SK-N-SH (cell line): ENCODE measurements at regions not wholly inside any gene's neighbourhood (a gene's known extent, or its start where the extent isn't known, plus 50 kb on each side); places are given as distances from the start of the nearest gene placed in this dataset.

Source experiments
- CTCF ChIP-seq: fragments of 200-600 bp; sonication (generic); IDR thresholded peaks from 2 replicates; pipeline ENCODE4 v1.6.1; 2017; ENCODE audit warnings: antibody characterized with exemption, mild to moderate bottlenecking, moderate library complexity
- EP300 ChIP-seq, 2 experiments: IDR thresholded peaks; 2 replicates each; pipeline versions ENCODE4 v1.4.0 to v1.6.1; 2012; ENCODE audit warnings: borderline replicate concordance in 1 of 2, low read depth in 1 of 2, low read length in 1 of 2
- FOXJ3 ChIP-seq: sonication (generic); formaldehyde crosslinking; IDR thresholded peaks from 2 replicates; pipeline ENCODE4 v1.5.1; 2020; ENCODE audit warnings: mild to moderate bottlenecking, missing genetic modification reagents
- NRF1 ChIP-seq: IDR thresholded peaks from 2 replicates; pipeline ENCODE4 v1.6.1; 2012; ENCODE audit warnings: low read depth, mild to moderate bottlenecking, low read length
- POLR2AphosphoS5 ChIP-seq: IDR thresholded peaks from 2 replicates; pipeline ENCODE4 v1.6.1; 2012; ENCODE audit warnings: low read depth, low read length
- RAD21 ChIP-seq: IDR thresholded peaks from 2 replicates; pipeline ENCODE4 v1.6.1; 2012; ENCODE audit warnings: mild to moderate bottlenecking, low read length
- RFX5 ChIP-seq: IDR thresholded peaks from 2 replicates; pipeline ENCODE4 v1.6.1; 2012; ENCODE audit warnings: mild to moderate bottlenecking, improper control_type of control experiment, low read length
- SMC3 ChIP-seq: IDR thresholded peaks from 2 replicates; pipeline ENCODE4 v1.6.1; 2012; ENCODE audit warnings: low read depth, low read length, improper control_type of control experiment
- TAF1 ChIP-seq: IDR thresholded peaks from 2 replicates; pipeline ENCODE4 v1.6.1; 2012; ENCODE audit warnings: low read depth, mild to moderate bottlenecking, low read length, moderate library complexity, borderline replicate concordance
- TCF12 ChIP-seq: IDR thresholded peaks from 2 replicates; pipeline ENCODE4 v1.4.0; 2012
- TF ChIP-seq, protein P1 (sequence below): IDR thresholded peaks from 2 replicates; pipeline ENCODE4; 2012
- TF ChIP-seq, protein P2 (sequence below): IDR thresholded peaks from 2 replicates; pipeline ENCODE4 v1.6.1; 2012; ENCODE audit warnings: mild to moderate bottlenecking, low read depth, low read length, moderate library complexity

DNA sequence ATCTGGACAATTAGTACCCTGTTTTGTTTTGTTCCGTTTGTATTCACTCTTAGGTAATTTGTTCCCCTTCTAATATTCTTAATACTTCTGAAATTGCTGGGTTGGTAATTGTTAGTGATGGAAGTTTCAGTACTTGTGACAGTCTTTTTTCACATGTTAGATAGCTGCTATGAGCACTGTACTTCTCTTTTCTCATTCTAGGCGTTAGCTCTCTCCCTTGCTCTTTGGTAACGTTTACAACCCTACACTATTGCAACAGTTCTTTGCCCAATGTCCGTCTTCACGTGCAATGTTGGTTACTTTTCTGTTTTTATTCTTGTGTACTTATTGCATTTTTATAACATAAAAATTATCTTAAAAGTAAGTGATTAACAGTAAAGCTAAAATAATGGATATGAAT, 1509.0 kb downstream of the MAT2B start:
- TF ChIP-seq NRF1 (no peak), CTCF (no peak), TAF1 (no peak), SMC3 (no peak), EP300 (IDR thresholded peaks at IDR 0.05; ENCODE audit: borderline replicate concordance in 1 of 2, low read depth in 1 of 2, low read length in 1 of 2) (no peak), RAD21 (no peak), POLR2AphosphoS5 (no peak), RFX5 (no peak), FOXJ3 (CRISPR knock-in tag) (no peak), TCF12 (no peak)
- TF ChIP-seq, protein P1, sequence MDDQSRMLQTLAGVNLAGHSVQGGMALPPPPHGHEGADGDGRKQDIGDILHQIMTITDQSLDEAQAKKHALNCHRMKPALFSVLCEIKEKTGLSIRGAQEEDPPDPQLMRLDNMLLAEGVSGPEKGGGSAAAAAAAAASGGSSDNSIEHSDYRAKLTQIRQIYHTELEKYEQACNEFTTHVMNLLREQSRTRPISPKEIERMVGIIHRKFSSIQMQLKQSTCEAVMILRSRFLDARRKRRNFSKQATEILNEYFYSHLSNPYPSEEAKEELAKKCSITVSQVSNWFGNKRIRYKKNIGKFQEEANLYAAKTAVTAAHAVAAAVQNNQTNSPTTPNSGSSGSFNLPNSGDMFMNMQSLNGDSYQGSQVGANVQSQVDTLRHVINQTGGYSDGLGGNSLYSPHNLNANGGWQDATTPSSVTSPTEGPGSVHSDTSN: no peak
- TF ChIP-seq, protein P2, sequence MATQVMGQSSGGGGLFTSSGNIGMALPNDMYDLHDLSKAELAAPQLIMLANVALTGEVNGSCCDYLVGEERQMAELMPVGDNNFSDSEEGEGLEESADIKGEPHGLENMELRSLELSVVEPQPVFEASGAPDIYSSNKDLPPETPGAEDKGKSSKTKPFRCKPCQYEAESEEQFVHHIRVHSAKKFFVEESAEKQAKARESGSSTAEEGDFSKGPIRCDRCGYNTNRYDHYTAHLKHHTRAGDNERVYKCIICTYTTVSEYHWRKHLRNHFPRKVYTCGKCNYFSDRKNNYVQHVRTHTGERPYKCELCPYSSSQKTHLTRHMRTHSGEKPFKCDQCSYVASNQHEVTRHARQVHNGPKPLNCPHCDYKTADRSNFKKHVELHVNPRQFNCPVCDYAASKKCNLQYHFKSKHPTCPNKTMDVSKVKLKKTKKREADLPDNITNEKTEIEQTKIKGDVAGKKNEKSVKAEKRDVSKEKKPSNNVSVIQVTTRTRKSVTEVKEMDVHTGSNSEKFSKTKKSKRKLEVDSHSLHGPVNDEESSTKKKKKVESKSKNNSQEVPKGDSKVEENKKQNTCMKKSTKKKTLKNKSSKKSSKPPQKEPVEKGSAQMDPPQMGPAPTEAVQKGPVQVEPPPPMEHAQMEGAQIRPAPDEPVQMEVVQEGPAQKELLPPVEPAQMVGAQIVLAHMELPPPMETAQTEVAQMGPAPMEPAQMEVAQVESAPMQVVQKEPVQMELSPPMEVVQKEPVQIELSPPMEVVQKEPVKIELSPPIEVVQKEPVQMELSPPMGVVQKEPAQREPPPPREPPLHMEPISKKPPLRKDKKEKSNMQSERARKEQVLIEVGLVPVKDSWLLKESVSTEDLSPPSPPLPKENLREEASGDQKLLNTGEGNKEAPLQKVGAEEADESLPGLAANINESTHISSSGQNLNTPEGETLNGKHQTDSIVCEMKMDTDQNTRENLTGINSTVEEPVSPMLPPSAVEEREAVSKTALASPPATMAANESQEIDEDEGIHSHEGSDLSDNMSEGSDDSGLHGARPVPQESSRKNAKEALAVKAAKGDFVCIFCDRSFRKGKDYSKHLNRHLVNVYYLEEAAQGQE: no peak
